GM18505 (cell line): ENCODE measurements at regions not wholly inside any gene's neighbourhood (a gene's known extent, or its start where the extent isn't known, plus 50 kb on each side); places are given as distances from the start of the nearest gene placed in this dataset.

ENCODE experiments used
- ATAC-seq: cut with Tn5 transposase; IDR thresholded peaks from one replicate; pipeline ENCODE4 v1.9.1; 2021; ENCODE audit not compliant: unreplicated experiment
- POLR2A ChIP-seq: IDR thresholded peaks from 4 replicates; pipeline ENCODE4 v1.6.1; 2011; ENCODE audit warnings: borderline replicate concordance; ENCODE audit not compliant: insufficient read depth, insufficient read length; ENCODE audit errors: extremely low read depth

DNA sequence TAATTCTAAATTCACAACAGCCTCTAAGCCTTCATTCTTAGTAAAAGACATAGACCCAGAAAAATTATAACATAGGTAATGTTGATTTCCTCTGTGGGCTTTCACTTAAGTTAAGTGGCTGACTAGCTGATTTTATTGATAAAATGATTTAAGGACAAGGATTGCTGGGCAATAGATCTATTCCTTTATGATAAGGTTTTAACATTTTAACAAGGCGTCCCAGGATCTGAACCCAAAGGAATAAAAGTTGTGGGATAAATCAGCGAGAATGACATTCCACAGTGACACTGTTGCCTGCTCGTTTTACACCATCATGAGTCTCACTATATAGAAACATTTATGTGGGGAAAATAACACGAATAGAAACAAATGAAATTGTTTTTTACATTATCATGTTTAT, 1151.0 kb downstream of the ZPLD1 start:
- TF ChIP-seq POLR2A = no peak
- ATAC-seq = no peak

DNA sequence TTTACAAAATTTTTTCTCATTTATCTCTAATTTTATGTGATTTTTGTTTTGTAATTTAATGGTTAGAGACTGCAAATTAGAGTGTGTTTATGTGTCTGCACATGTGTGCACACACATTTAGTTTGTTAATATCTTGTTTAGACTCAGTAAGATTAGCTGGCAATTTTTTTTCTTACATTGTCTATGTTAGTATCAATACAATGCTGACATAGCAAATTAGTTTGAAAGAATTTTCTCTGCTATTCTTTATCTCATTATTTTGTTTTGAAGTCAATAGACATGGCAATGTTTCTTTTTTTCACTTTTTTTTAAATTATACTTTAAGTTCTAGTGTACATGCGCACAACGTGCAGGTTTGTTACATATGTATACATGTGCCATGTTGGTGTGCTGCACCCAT, 1155.0 kb downstream of the ZPLD1 start:
- TF ChIP-seq POLR2A = no peak
- no peak for ATAC-seq

DNA sequence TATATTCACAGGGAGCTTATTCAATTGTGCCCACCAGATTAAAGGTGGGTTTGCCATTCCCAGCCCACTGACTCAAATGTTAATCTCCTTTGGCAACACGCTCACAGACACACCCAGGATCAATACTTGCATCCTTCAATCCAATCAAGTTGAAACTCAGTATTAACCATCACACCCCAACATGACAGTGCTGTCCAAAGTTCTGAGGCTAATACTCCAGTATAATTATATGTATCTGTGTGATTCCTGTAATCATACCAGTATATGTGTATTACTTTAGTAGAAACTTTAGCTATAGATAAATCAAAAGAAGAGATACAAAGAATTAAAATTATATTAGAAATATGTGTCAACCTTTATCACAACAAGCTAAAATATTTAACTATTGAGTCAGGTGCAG, 1166.0 kb downstream of the ZPLD1 start:
- ATAC-seq = no peak
- TF ChIP-seq POLR2A = no peak

DNA sequence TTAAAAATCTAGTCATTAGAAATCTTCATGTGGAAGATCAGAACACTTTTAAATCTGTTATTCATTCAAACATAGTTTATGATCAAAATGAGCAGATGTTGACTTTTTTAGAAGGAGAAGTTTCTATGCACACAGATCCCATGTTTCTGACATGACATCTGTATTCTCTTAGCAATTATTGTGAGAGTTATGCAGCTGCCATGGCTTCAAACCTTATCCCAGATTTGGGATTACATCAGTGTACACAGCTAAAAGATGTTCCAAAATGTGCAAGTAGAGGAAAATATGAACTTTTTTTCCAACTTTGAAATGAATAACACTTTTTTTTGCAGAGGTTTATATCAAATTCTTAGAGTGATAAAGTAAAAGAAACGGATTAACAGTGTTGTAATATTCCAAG, 1166.9 kb downstream of the ZPLD1 start:
- TF ChIP-seq POLR2A = no peak
- no peak for ATAC-seq

DNA sequence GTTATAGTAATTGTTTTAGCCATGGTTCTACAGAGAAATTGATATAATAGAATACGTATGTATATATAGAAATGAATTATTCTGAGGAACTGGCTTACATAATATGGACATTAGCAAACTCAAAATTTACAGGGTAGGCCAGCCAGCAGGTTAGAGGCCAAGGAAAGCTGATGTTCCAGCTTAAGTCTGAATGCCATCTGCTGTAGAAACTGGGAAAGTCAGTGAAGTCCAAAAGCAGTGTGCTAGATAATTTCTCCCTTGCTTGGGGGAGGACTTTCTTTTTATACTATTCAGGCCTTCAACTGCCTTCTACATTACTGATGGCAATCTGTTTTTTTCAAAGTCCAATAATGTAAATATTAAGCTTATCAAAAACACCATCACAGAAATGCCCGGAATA, 1174.7 kb downstream of the ZPLD1 start:
- TF ChIP-seq POLR2A = no peak
- no peak for ATAC-seq

DNA sequence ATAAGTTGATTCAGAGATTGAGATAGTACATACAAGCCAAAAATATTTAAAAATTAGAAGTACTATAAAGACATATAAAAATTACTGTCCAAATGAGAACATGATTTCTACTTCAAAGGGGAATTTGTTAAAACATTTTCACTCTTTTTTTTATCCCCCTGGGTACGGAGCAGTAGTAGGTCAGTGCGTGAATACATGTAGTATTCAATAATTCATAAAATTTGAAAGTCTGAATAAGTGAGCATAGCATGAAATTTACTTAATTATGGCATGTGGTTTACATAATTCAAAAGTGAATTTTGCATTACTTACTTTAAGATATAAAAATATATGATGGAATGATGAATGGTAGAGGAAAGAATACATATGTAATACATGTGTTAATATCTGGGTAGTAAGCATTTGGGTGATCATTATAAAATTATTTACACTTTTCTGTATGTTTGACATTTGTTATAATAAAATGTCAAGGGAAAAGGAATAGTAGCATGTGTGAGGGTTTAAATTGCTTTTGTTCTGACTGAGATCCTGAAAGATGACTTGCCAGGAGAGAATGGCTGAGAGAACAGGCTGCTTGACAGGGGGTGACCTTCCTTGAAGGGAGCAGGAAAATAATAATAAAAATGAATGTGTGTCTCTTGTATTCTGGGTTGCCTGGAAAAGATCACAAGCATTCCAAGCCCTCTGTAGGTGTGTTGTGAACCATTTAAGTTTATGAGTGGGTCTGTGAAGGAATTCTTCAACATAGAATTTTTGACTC, 1178.8 kb downstream of the ZPLD1 start:
- no peak for TF ChIP-seq POLR2A

DNA sequence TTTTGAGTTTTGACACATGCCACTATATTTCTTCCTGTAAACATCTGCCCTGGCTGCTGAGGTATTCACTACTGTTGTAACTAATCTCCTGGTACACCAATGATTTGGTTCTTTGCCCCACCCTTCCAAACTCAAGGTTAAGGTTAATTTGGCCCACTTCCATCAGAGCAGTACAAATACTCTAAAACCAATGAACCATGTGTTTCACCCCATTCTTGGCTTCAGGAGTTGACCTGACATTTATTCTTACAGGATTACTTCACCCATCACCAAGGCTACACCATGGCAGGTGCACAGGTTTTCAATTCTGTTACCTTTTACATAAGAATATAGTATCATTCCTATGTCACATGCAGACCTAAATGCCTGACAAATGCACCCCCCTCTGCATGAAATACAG, 1179.9 kb downstream of the ZPLD1 start:
- ATAC-seq = no peak
- no peak for TF ChIP-seq POLR2A

More for the DNA sequence above, 1178.8 kb downstream of the ZPLD1 start:
- ATAC-seq = no peak

DNA sequence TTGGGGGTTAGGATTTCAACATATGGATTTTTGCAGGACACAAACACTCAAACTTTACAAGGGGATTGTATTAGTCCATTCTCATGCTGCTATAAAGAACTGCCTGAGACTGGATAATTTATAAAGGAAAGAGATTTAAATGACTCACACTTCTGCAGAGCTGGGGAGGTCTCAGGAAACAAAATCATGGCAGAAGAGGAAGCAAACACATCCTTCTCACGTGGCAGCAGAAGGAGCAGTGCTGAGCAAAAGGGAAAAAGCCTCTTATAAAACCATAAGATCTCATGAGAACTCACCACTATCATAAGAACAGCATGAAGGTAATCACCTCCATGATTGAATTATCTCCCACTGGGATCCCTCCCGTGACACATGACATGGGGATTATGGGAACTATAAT, 1183.1 kb downstream of the ZPLD1 start:
- no peak for TF ChIP-seq POLR2A
- no peak for ATAC-seq

DNA sequence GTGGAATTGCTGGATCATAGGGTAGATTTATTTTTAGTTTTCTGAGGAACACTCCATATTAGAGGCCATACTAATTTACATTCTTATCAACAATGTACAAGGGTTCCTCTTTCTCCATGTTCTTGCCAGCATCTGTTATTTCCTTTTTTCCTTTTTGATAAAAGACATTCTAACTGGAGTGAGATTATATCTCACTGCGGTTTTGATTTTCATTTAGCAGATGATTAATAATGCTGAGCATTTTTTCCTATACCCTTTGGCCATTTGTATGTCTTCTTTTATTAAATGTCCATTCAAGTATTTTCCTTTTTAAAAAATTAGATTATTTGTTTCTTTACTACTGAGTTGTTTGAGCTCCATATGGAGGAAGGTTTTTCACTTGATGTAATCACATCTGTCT, 1189.5 kb downstream of the ZPLD1 start:
- TF ChIP-seq POLR2A = no peak
- ATAC-seq = no peak

DNA sequence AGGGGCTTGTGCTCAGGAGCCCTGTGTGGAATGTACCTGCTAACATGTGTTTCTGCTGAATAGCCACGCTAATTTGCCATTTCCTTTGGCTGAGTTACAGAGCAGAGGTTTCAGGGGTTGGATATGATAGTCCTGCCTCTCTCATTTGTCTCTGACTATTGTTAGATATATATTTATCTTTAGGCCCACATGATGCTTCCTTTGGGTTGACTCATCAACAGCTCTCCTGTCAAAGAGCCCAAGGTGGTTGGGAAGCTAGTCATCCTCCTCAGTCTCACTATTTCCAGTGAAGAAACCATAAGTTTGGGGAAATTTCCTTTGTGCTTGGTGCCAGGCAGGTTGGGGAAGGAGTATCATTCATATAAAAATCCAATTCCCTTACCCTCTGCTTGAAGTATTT, 1194.6 kb downstream of the ZPLD1 start:
- no peak for ATAC-seq
- TF ChIP-seq POLR2A = no peak

DNA sequence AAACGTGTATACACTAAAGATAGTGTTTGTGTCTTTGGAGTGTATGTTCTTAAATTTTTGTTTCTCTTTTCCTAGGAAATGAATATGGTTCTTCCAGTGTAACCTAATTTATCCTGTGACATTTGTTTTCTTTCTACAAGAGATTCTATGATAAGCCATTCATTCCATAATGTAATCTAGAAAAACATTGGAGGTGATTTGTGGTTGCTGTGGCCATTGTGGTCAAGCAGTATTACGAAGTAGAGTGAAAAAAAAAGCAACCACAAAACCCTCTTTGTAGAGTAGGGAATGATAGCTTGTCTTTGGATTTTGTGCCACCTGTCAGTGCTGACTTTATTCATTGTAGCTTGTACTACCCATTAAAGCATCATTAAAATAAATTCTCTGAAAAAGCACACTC, 1209.6 kb downstream of the ZPLD1 start:
- TF ChIP-seq POLR2A = no peak

DNA sequence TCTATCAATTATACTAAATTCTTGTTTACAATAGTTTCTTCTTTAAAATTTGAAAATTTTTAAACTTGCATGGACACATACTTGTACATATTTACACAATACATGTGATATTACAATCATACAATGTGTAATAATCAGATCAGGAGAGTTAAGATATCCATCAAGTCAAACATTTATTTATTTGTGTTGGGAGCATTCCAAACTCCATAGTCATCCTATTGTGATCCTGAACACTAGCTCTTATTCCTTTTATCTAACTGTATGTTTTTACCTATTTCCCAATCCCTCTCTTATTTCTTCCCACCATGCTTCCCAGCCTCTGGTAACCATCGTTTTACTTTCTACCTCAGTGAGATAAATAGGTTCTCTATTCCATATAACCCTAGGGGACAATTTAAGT, 1219.2 kb downstream of the ZPLD1 start:
- TF ChIP-seq POLR2A = no peak
- ATAC-seq = no peak

More for the DNA sequence above, 1209.6 kb downstream of the ZPLD1 start:
- ATAC-seq = no peak

DNA sequence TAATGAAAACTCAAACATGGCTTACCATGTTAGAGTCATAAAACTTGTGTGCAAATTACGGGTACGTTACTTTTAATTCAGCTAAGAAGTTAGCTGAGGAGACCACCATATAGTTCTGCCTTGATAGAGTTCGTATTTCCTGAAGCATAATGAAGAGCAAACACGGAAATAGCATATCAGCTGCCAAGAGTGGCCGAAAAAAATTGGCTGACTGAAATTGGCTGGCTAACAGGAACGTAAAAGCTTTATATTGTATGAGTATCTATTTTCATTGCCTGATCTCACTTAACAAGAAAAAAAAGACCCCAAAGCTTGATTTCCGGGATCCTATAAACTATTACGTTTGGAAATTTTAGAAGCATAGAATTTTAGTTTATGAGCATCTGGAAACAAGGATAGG, 1222.9 kb downstream of the ZPLD1 start:
- no peak for TF ChIP-seq POLR2A
- ATAC-seq = no peak

DNA sequence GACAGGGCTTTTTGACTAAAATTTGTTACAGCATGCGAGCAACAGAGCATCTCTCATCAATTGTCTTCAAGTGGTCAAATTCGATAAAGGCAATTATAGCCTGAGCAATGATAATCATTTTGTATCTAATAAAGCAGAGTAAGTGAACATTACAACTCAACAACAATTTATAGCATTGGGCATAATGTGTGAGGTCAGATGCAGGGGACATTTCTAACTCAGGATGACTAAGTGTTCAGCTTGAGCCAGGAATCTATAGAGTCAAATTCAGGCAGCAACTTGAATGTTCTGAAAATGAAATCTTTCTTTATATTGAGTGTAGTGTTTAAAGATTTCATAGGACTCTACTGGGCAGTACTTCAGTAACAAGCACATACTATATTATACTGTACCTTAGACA, 1226.0 kb downstream of the ZPLD1 start:
- no peak for TF ChIP-seq POLR2A
- ATAC-seq = no peak

DNA sequence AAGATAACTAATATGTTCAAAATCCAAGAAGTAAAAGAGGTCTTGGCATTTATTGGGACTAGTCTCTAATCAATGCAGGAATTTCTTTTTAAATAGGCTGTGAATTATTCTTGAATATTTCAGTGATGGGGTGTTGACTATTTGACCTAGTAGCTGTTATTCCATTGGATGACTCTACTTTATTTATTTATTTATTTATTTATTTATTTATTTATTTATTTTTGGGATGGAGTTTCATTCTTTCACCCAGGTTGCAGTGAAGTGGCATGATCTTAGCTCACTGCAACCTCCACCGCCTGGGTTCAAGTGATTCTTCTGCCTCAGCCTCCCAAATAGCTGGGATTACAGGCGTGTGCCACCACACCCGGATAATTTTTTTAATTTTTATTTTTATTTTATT, 1227.8 kb downstream of the ZPLD1 start:
- no peak for TF ChIP-seq POLR2A
- no peak for ATAC-seq
